Endothelial cell of umbilical vein (primary cell): ENCODE measurements at regions not wholly inside any gene's neighbourhood (a gene's known extent, or its start where the extent isn't known, plus 50 kb on each side); places are given as distances from the start of the nearest gene placed in this dataset.

Source experiments
- BruUV-seq: library from RNA; stranded (reverse); fragments of 400-500 nt; replicated peaks from 2 replicates; lab custom pipeline; 2021; lab: Mats Ljungman, UMichigan
- CTCF ChIA-PET: fragments of 300-600, 350-600 bp; sonication (Branson Sonifier 250); formaldehyde crosslinking; loops from one replicate; lab custom pipeline; 2021; ENCODE audit warnings: antibody characterized with exemption, inconsistent platforms; lab: Charles Lee
- POLR2A ChIA-PET: fragments of 300-600, 350-600 bp; sonication (Branson Sonifier 250); formaldehyde crosslinking; loops from one replicate; lab custom pipeline; 2021; ENCODE audit warnings: antibody characterized with exemption, inconsistent platforms; lab: Charles Lee
- DNase-seq: peaks from one replicate; pipeline ENCODE4 v3.0.0-alpha.2; 2011; ENCODE audit warnings: low read depth, low spot score
- FAIRE-seq: peaks from 2 replicates; lab custom pipeline; 2011; peaks lifted over from hg19 to GRCh38; lab: Jason Lieb, UNC
- H2AFZ ChIP-seq: 2 replicates; pipeline ENCODE4 v1.6.0; 2012; ENCODE audit warnings: low read depth, low read length, control low read depth, inconsistent platforms
- H3K27ac ChIP-seq: 2 replicates; pipeline ENCODE4 v1.5.1; 2011; ENCODE audit warnings: low read depth, mild to moderate bottlenecking, control low read depth, low read length, moderate library complexity; ENCODE audit not compliant: insufficient read depth
- H3K27me3 ChIP-seq, 2 experiments: 2 replicates each; pipeline versions ENCODE4 v1.6.0 to v1.6.1; 2011; ENCODE audit warnings: low read length in 2 of 2, mixed read lengths in 1 of 2; ENCODE audit not compliant: control insufficient read depth in 2 of 2, insufficient read depth in 2 of 2
- H3K36me3 ChIP-seq, 2 experiments: 2 replicates in 1 of 2; 3 replicates in 1 of 2; pipeline ENCODE4 v1.5.1; 2011; ENCODE audit warnings: low read length in 2 of 2, mild to moderate bottlenecking in 1 of 2, moderate library complexity in 1 of 2; ENCODE audit not compliant: control insufficient read depth in 2 of 2, insufficient read depth in 2 of 2; ENCODE audit errors: extremely low read depth in 1 of 2
- H3K4me1 ChIP-seq: 3 replicates; pipeline ENCODE4 v1.5.1; 2011; ENCODE audit warnings: mild to moderate bottlenecking, low read length; ENCODE audit not compliant: control insufficient read depth, insufficient read depth; ENCODE audit errors: extremely low read depth
- H3K4me2 ChIP-seq: 2 replicates; pipeline ENCODE4 v1.6.1; 2011; ENCODE audit warnings: low read length, control low read depth, mixed read lengths; ENCODE audit not compliant: insufficient read depth
- H3K4me3 ChIP-seq, 3 experiments: fragments of 200-600 bp in 1 of 3; sonication (generic), shearing (Covaris generic) in 1 of 3; replicated peaks in 1 of 3; 2 replicates each; pipeline ENCODE4 v1.5.1; 2011 to 2016; ENCODE audit warnings: control low read depth in 3 of 3, low read length in 3 of 3, mild to moderate bottlenecking in 2 of 3, inconsistent platforms in 1 of 3, low read depth in 1 of 3, moderate library complexity in 1 of 3; ENCODE audit not compliant: insufficient read depth in 1 of 3
- H3K79me2 ChIP-seq: 2 replicates; pipeline ENCODE4 v1.6.0; 2012; ENCODE audit warnings: low read length, inconsistent platforms; ENCODE audit not compliant: control insufficient read depth, insufficient read depth
- H3K9ac ChIP-seq: replicated peaks from 2 replicates; pipeline ENCODE3; 2011; ENCODE audit warnings: low read length, control low read depth; ENCODE audit not compliant: insufficient read depth; ENCODE audit errors: extremely low read depth
- H3K9me1 ChIP-seq: replicated peaks from 3 replicates; pipeline ENCODE4 v1.6.0; 2011; ENCODE audit warnings: mild to moderate bottlenecking, low read length; ENCODE audit not compliant: control insufficient read depth, insufficient read depth; ENCODE audit errors: extremely low read depth
- H3K9me3 ChIP-seq: replicated peaks from 2 replicates; pipeline ENCODE4 v1.5.1; 2012; ENCODE audit warnings: low read length, inconsistent platforms; ENCODE audit not compliant: control insufficient read depth, insufficient read depth
- H4K20me1 ChIP-seq: replicated peaks from 2 replicates; pipeline ENCODE3; 2011; ENCODE audit warnings: mild to moderate bottlenecking, low read length; ENCODE audit not compliant: control insufficient read depth, insufficient read depth; ENCODE audit errors: extremely low read depth
- CTCF ChIP-seq, 2 donors: IDR thresholded peaks; 1 replicate in 1 of 2; 2 replicates in 1 of 2; pipeline ENCODE4 v1.5.1; 2011; ENCODE audit warnings: low read length in 2 of 2, mild to moderate bottlenecking in 2 of 2, moderate library complexity in 2 of 2, control low read depth in 1 of 2, inconsistent platforms in 1 of 2, low read depth in 1 of 2; ENCODE audit not compliant: insufficient read depth in 1 of 2; ENCODE audit errors: extremely low read depth in 1 of 2
- EZH2 ChIP-seq: IDR thresholded peaks from 2 replicates; pipeline ENCODE4 v1.6.1; 2012; ENCODE audit warnings: borderline replicate concordance, low read depth, mild to moderate bottlenecking, moderate library complexity, low read length, inconsistent platforms; ENCODE audit not compliant: severe bottlenecking
- FOS ChIP-seq: IDR thresholded peaks from 2 replicates; pipeline ENCODE4 v1.6.1; 2011; ENCODE audit warnings: mild to moderate bottlenecking, low read length, moderate library complexity, borderline replicate concordance; ENCODE audit not compliant: insufficient read depth
- GATA2 ChIP-seq: IDR thresholded peaks from 2 replicates; pipeline ENCODE4 v1.7.0; 2011; ENCODE audit warnings: low read depth, mild to moderate bottlenecking, moderate library complexity, mixed read lengths, low read length; ENCODE audit not compliant: insufficient read length, insufficient read depth
- JUN ChIP-seq: IDR thresholded peaks from 2 replicates; pipeline ENCODE4 v1.6.1; 2011; ENCODE audit warnings: borderline replicate concordance, low read depth; ENCODE audit not compliant: insufficient read length, insufficient read depth
- MAX ChIP-seq: IDR thresholded peaks from 2 replicates; pipeline ENCODE4 v1.6.1; 2011; ENCODE audit not compliant: insufficient read depth, insufficient read length
- MYC ChIP-seq: IDR thresholded peaks from one replicate; pipeline ENCODE4 v1.6.1; 2011; ENCODE audit warnings: mild to moderate bottlenecking, low read depth, low read length
- POLR2A ChIP-seq: IDR thresholded peaks from 2 replicates; pipeline ENCODE4 v1.6.1; 2012; ENCODE audit warnings: low read depth, mild to moderate bottlenecking, control low read depth, low read length
- POLR2AphosphoS5 ChIP-seq: IDR thresholded peaks from 2 replicates; pipeline ENCODE4 v1.6.1; 2012; ENCODE audit warnings: low read depth, mild to moderate bottlenecking, control low read depth, low read length, moderate library complexity; ENCODE audit not compliant: insufficient read depth
- dilution Hi-C: fragments of 300-500 bp; cut with MboI; formaldehyde crosslinking; loops from one replicate; pipeline ENCODE4 v1.15.0; 2019; ENCODE audit warnings: low sequenced_read_pairs; ENCODE audit not compliant: extremely low pct_ligation_motif_present
- intact Hi-C: fragments of 100-400 bp; cut with micrococcal nuclease; formaldehyde crosslinking; loops from one replicate; pipeline ENCODE4 v1.10.0; 2022

- no TSS peak for BruUV-seq
- Histone ChIP-seq H3K27ac (no peak overlapping the region), H3K79me2 (no peaks in the 10 kb centered on the region), H3K4me2 (no peak overlapping the region), H3K4me1 (no peaks in the 10 kb centered on the region), H3K9ac (no peak overlapping the region), H3K36me3 (no peaks in the 10 kb centered on the region), H4K20me1 (no peaks in the 10 kb centered on the region), H3K27me3 (no peaks in the 10 kb centered on the region), H3K9me3 (no peaks in the 10 kb centered on the region), H3K4me3 (no peak overlapping the region), H2AFZ (no peak overlapping the region), H3K9me1 (no peaks in the 10 kb centered on the region)
- intact Hi-C loops = no loop called here
- CTCF ChIA-PET = no interaction called here
- dilution Hi-C loops = no loop called here
- FAIRE-seq (no peak), DNase-seq (no peak)
- POLR2A ChIA-PET = no interaction called here
- TF ChIP-seq CTCF (IDR thresholded peaks at IDR 0.05; ENCODE audit: extremely low read depth in 1 of 2, insufficient read depth in 1 of 2, low read depth in 1 of 2, low read length in 2 of 2) (no peak), GATA2 (no peak), EZH2 (no peak), JUN (no peak), MAX (no peak), FOS (no peak), POLR2A (no peak), POLR2AphosphoS5 (no peak), MYC (no peak)
These were observed 489.5 kb upstream of the EDIL3 start for GRCh38 chr5:84874196-84874595.
